ENCODE measurements at regions not wholly inside any gene's neighbourhood (a gene's known extent, or its start where the extent isn't known, plus 50 kb on each side); places are given as distances from the start of the nearest gene placed in this dataset.

DNA sequence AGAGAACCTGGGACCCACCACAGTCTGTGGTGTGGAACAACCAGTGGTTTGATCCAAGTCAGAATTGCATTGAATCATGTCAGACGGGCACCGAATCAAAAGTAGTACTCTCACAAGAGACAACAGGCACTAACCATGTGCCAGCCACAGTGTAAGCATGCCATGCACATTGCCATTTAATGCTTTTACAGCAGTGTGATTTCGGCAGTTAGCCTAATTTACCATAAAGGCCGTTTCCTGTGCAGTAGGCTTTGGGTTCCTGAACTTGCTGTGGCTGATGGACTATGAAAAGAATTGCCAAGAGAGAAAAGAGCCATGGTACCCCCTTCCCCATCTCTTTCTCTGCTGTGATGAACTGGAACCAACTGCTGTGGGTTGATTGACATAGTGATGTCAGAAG lies 540.6 kb downstream of the EBF1 start:
- Histone ChIP-seq H3K27me3 (ENCODE audit: insufficient read depth, low read length, poor library complexity) (no peaks in the 10 kb centered on the region), H3K4me1 (ENCODE audit: insufficient read depth, low read length) (peaks cover 10% of the 10 kb centered on the region; the same call in 1 of the 2 replicates), H3K36me3 (ENCODE audit: insufficient read depth, low read length) (no peaks in the 10 kb centered on the region), H4K20me1 (ENCODE audit: insufficient read depth, low read length) (no peaks in the 10 kb centered on the region), H3K9me3 (ENCODE audit: insufficient read depth, low read length, severe bottlenecking) (no peaks in the 10 kb centered on the region), H3K27ac (ENCODE audit: low read length) (no peak overlapping the region), H3K4me3 (ENCODE audit: low read depth in 1 of 2, low read length in 2 of 2) (no peak overlapping the region), H3K4me2 (ENCODE audit: insufficient read depth, low read length) (no peak overlapping the region), H3K9ac (ENCODE audit: low read depth, low read length) (no peak overlapping the region), H2AFZ (ENCODE audit: low read depth, low read length) (no peak overlapping the region), H3K79me2 (ENCODE audit: insufficient read depth, low read length) (no peaks in the 10 kb centered on the region)
- TF ChIP-seq EZH2 (IDR thresholded peaks at IDR 0.05; ENCODE audit: borderline replicate concordance, low read depth, low read length, severe bottlenecking) (no peak), CTCF (IDR thresholded peaks at IDR 0.05; ENCODE audit: borderline replicate concordance, extremely low read depth, low read length, poor library complexity, severe bottlenecking) (no peak)
- ATAC-seq (ENCODE audit: insufficient read depth, low read depth) (no peak), DNase-seq (no peak)

DNA sequence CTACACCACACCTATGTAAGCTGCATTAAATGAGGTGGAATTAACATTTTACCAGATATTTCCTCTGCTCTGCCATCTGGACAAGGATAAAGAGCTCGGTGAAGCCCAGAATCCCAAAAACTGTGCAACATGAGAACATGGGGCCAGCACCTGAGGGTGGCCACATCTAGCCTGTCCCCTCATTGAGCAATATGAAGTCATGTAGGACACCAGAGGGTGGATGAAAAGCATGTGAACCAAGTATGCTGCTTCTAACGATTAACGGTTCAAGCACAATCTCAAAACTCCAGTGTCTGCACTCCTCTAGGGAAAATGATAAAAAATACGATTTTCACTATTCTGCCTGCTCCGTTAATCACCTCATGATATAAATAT lies 545.8 kb downstream of the EBF1 start:
- H3K79me2 ChIP-seq (ENCODE audit: insufficient read depth, low read length), result no peaks in the 10 kb centered on the region
- ATAC-seq (ENCODE audit: insufficient read depth, low read depth), result no peak
- TF ChIP-seq EZH2 (IDR thresholded peaks at IDR 0.05; ENCODE audit: borderline replicate concordance, low read depth, low read length, severe bottlenecking) (no peak), CTCF (IDR thresholded peaks at IDR 0.05; ENCODE audit: borderline replicate concordance, extremely low read depth, low read length, poor library complexity, severe bottlenecking) (no peak)
- H3K4me1 ChIP-seq (ENCODE audit: insufficient read depth, low read length), result peaks cover 7% of the 10 kb centered on the region; the same call in 1 of the 2 replicates
- H3K27ac ChIP-seq (ENCODE audit: low read length), result no peak overlapping the region
- no peaks in the 10 kb centered on the region for H3K27me3 ChIP-seq (ENCODE audit: insufficient read depth, low read length, poor library complexity)
- no peak overlapping the region for H3K4me3 ChIP-seq (ENCODE audit: low read depth in 1 of 2, low read length in 2 of 2)
- DNase-seq, result no peak
- H3K9ac ChIP-seq (ENCODE audit: low read depth, low read length), result no peak overlapping the region
- no peak overlapping the region for H2AFZ ChIP-seq (ENCODE audit: low read depth, low read length)
- no peaks in the 10 kb centered on the region for H3K9me3 ChIP-seq (ENCODE audit: insufficient read depth, low read length, severe bottlenecking)
- H3K36me3 ChIP-seq (ENCODE audit: insufficient read depth, low read length), result no peaks in the 10 kb centered on the region
- no peaks in the 10 kb centered on the region for H4K20me1 ChIP-seq (ENCODE audit: insufficient read depth, low read length)
- H3K4me2 ChIP-seq (ENCODE audit: insufficient read depth, low read length), result no peak overlapping the region

DNA sequence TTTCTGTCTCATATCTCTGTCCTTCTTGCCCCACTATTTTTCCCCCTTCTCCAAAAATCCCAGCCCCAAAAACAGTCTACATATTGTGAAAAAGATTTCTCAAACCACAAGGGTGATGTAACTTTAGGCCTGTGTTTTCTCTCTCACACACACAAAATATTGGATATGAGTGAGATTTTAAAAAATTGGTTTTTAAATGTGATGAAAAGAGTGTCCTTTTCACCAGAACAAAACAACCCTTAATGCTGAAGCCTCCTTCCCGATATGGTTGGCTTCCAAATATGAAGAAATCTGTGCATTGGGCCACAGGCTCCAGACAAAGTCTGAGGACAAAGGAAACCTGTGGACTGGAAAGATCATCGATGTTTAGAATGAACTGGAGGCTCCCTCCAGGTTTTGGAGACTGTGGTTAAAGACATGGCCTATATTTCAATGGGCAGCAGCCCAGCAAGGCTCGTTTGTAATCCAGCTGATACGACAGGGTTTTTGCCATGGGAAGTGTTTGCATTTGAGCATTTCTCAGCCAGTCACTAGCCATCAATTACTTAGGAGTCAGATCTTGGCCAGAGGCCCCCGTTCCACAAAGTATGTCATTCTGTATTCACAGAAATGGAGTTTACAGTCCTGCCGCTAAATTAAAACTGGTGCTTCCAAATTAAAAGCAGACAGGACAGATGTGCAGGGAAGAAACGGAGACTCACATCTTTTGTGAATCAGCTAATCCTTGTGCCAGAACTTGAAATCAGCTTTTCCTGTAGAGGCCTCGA lies 546.3 kb downstream of the EBF1 start:
- no peak overlapping the region for H3K4me3 ChIP-seq (ENCODE audit: low read depth in 1 of 2, low read length in 2 of 2)
- no peaks in the 10 kb centered on the region for H3K27me3 ChIP-seq (ENCODE audit: insufficient read depth, low read length, poor library complexity)
- no peak overlapping the region for H3K9ac ChIP-seq (ENCODE audit: low read depth, low read length)
- H2AFZ ChIP-seq (ENCODE audit: low read depth, low read length), result no peak overlapping the region
- ATAC-seq (ENCODE audit: insufficient read depth, low read depth) (no peak), DNase-seq (no peak)
- no peak for TF ChIP-seq CTCF (IDR thresholded peaks at IDR 0.05; ENCODE audit: borderline replicate concordance, extremely low read depth, low read length, poor library complexity, severe bottlenecking)
- no peak for TF ChIP-seq EZH2 (IDR thresholded peaks at IDR 0.05; ENCODE audit: borderline replicate concordance, low read depth, low read length, severe bottlenecking)
- H3K79me2 ChIP-seq (ENCODE audit: insufficient read depth, low read length), result no peaks in the 10 kb centered on the region
- peaks cover 7% of the 10 kb centered on the region; the same call in 1 of the 2 replicates for H3K4me1 ChIP-seq (ENCODE audit: insufficient read depth, low read length)
- no peaks in the 10 kb centered on the region for H3K9me3 ChIP-seq (ENCODE audit: insufficient read depth, low read length, severe bottlenecking)
- H3K27ac ChIP-seq (ENCODE audit: low read length), result no peak overlapping the region
- no peaks in the 10 kb centered on the region for H4K20me1 ChIP-seq (ENCODE audit: insufficient read depth, low read length)
- no peaks in the 10 kb centered on the region for H3K36me3 ChIP-seq (ENCODE audit: insufficient read depth, low read length)
- H3K4me2 ChIP-seq (ENCODE audit: insufficient read depth, low read length), result no peak overlapping the region
